ENCODE measurements at regions not wholly inside any gene's neighbourhood (a gene's known extent, or its start where the extent isn't known, plus 50 kb on each side); places are given as distances from the start of the nearest gene placed in this dataset.

DNA sequence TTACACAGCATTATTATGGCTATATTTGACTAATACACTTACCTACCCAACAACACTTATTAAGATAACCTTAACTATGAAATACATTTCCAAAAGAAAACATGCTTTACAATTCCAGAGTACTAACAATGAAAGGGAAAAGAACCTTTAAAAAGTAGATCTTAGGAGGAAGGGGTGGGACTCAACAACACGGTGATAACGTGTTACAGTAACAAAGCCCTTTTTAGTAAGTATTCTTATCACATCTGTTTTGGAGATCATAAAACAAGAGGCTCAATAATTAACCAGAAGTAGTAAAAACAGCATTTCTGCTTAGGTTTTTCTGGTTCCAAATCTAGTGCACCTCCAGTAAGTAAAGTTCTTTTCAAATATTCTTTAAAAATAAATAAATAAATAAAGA lies 202.1 kb upstream of the SLC7A11 start:
- TF ChIP-seq, protein P1, sequence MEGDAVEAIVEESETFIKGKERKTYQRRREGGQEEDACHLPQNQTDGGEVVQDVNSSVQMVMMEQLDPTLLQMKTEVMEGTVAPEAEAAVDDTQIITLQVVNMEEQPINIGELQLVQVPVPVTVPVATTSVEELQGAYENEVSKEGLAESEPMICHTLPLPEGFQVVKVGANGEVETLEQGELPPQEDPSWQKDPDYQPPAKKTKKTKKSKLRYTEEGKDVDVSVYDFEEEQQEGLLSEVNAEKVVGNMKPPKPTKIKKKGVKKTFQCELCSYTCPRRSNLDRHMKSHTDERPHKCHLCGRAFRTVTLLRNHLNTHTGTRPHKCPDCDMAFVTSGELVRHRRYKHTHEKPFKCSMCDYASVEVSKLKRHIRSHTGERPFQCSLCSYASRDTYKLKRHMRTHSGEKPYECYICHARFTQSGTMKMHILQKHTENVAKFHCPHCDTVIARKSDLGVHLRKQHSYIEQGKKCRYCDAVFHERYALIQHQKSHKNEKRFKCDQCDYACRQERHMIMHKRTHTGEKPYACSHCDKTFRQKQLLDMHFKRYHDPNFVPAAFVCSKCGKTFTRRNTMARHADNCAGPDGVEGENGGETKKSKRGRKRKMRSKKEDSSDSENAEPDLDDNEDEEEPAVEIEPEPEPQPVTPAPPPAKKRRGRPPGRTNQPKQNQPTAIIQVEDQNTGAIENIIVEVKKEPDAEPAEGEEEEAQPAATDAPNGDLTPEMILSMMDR (conservative IDR thresholded peaks at IDR 0.05; ENCODE audit: low read depth, low read length) = no peak
- TF ChIP-seq POLR2A (IDR thresholded peaks at IDR 0.05; ENCODE audit: low read depth, low read length) = no peak
